GM18870 (cell line): ENCODE measurements at regions not wholly inside any gene's neighbourhood (a gene's known extent, or its start where the extent isn't known, plus 50 kb on each side); places are given as distances from the start of the nearest gene placed in this dataset.

Experiments
- ATAC-seq: cut with Tn5 transposase; IDR thresholded peaks from one replicate; pipeline ENCODE4 v1.9.1; 2021; ENCODE audit warnings: moderate library complexity; ENCODE audit not compliant: unreplicated experiment

GRCh38 chr15:39454189-39454986 lies 126.5 kb upstream of the THBS1 start:
- ATAC-seq = no peak

- ATAC-seq = no peak
Measured at GRCh38 chr15:39455471-39455991, 125.3 kb upstream of the THBS1 start.

- no peak for ATAC-seq
Measured at GRCh38 chr15:39456159-39456558, 124.7 kb upstream of the THBS1 start.

GRCh38 chr15:39456582-39457330 lies 124.1 kb upstream of the THBS1 start:
- no peak for ATAC-seq

- no peak for ATAC-seq
Measured at GRCh38 chr15:39458131-39458530, 122.7 kb upstream of the THBS1 start.

GRCh38 chr15:39459548-39459947 lies 121.3 kb upstream of the THBS1 start:
- no peak for ATAC-seq

GRCh38 chr15:39460748-39461147 lies 120.1 kb upstream of the THBS1 start:
- no peak for ATAC-seq

GRCh38 chr15:39461536-39462130 lies 119.2 kb upstream of the THBS1 start:
- no peak for ATAC-seq

- ATAC-seq = no peak
Measured at GRCh38 chr15:39462691-39463090, 118.2 kb upstream of the THBS1 start.

- no peak for ATAC-seq
Measured at GRCh38 chr15:39465843-39466749, 114.8 kb upstream of the THBS1 start.

GRCh38 chr15:39466750-39467105 lies 114.2 kb upstream of the THBS1 start:
- no peak for ATAC-seq

GRCh38 chr15:39468331-39468730 lies 112.5 kb upstream of the THBS1 start:
- no peak for ATAC-seq

- ATAC-seq = no peak
Measured at GRCh38 chr15:39468828-39469227, 112.1 kb upstream of the THBS1 start.

GRCh38 chr15:39471785-39472574 lies 108.9 kb upstream of the THBS1 start:
- no peak for ATAC-seq

GRCh38 chr15:39472621-39473297 lies 108.1 kb upstream of the THBS1 start:
- ATAC-seq = no peak

GRCh38 chr15:39473298-39473947 lies 107.5 kb upstream of the THBS1 start:
- no peak for ATAC-seq

GRCh38 chr15:39474657-39475056 lies 106.2 kb upstream of the THBS1 start:
- ATAC-seq = no peak

- ATAC-seq = no peak
Measured at GRCh38 chr15:39478996-39479395, 101.9 kb upstream of the THBS1 start.

GRCh38 chr15:39479911-39480310 lies 101.0 kb upstream of the THBS1 start:
- ATAC-seq = no peak
